K562 (cell line): ENCODE measurements at regions not wholly inside any gene's neighbourhood (a gene's known extent, or its start where the extent isn't known, plus 50 kb on each side); places are given as distances from the start of the nearest gene placed in this dataset.

Experiments
- ATAC-seq: fragments of 200-7000 bp; cut with Tn5 transposase; 3 replicates; pipeline ENCODE4 v1.9.1; 2020; ENCODE audit warnings: moderate library complexity
- BruUV-seq: library from RNA; stranded (reverse); fragments of 400-500 nt; replicated peaks from 2 replicates; lab custom pipeline; 2021; lab: Mats Ljungman, UMichigan
- CTCF ChIA-PET: fragments of 300-600 bp; formaldehyde crosslinking; extraction: SDS; loops from one replicate; lab custom pipeline; 2021; ENCODE audit warnings: low intra/inter-chr PET ratio; lab: Yijun Ruan, JAX
- POLR2A ChIA-PET: fragments of 300-600, 350-650 bp; sonication (Branson Sonifier 250); formaldehyde crosslinking; extraction: SDS; loops from one replicate; lab custom pipeline; 2021; ENCODE audit warnings: antibody characterized with exemption, inconsistent platforms; lab: Yijun Ruan, JAX
- DNase-seq, 4 experiments: peaks; one replicate each; pipeline versions ENCODE4 v3.0.0 to v3.0.0-alpha.2; 2011 to 2018; ENCODE audit warnings: low spot score in 3 of 4, mixed read lengths in 3 of 4; ENCODE audit errors: extremely low read depth in 1 of 4
- FAIRE-seq: peaks from 2 replicates; lab custom pipeline; 2011; peaks lifted over from hg19 to GRCh38; lab: Jason Lieb, UNC
- H2AFZ ChIP-seq: 2 replicates; pipeline ENCODE4 v1.6.0; 2011; ENCODE audit warnings: low read depth, low read length, control low read depth, inconsistent platforms
- H3K27ac ChIP-seq: fragments of 200-600 bp; 3 replicates; pipeline ENCODE4 v1.8.0; 2011; ENCODE audit warnings: low read depth, mild to moderate bottlenecking, control low read depth, inconsistent platforms, low read length, moderate library complexity, mixed read lengths; ENCODE audit errors: extremely low read depth
- H3K27me3 ChIP-seq, 2 experiments: fragments of 300-600 bp in 1 of 2; 2 replicates in 1 of 2; 3 replicates in 1 of 2; pipeline versions ENCODE4 v1.6.0 to v1.8.0; 2011; ENCODE audit warnings: inconsistent platforms in 2 of 2, low read length in 2 of 2, mild to moderate bottlenecking in 1 of 2, mixed read lengths in 1 of 2, moderate library complexity in 1 of 2; ENCODE audit not compliant: control insufficient read depth in 2 of 2, insufficient read depth in 2 of 2
- H3K36me3 ChIP-seq: fragments of 300-600 bp; 3 replicates; pipeline ENCODE4 v1.8.0; 2011; ENCODE audit warnings: mild to moderate bottlenecking, low read length, inconsistent platforms; ENCODE audit not compliant: control insufficient read depth, insufficient read depth
- H3K4me1 ChIP-seq, 2 experiments: fragments of 200-600 bp in 1 of 2; replicated peaks in 1 of 2; 2 replicates in 1 of 2; 3 replicates in 1 of 2; pipeline versions ENCODE4 v1.5.1 to v1.8.0; 2011; ENCODE audit warnings: inconsistent platforms in 2 of 2, low read length in 2 of 2, mild to moderate bottlenecking in 1 of 2, mixed read lengths in 1 of 2, moderate library complexity in 1 of 2; ENCODE audit not compliant: control insufficient read depth in 2 of 2, insufficient read depth in 2 of 2
- H3K4me2 ChIP-seq: 2 replicates; pipeline ENCODE4 v1.6.1; 2011; ENCODE audit warnings: low read length, control low read depth, inconsistent platforms, mixed read lengths; ENCODE audit not compliant: insufficient read depth
- H3K4me3 ChIP-seq: fragments of 200-600 bp; sonication (generic), shearing (Covaris generic); 2 replicates; pipeline ENCODE4 v1.5.1; 2016; ENCODE audit warnings: control low read depth, inconsistent platforms
- H3K79me2 ChIP-seq: fragments of 200-600 bp; 3 replicates; pipeline ENCODE4 v1.8.0; 2011; ENCODE audit warnings: low read length, inconsistent platforms; ENCODE audit not compliant: control insufficient read depth, insufficient read depth
- H3K9ac ChIP-seq, 2 experiments: 2 replicates each; pipeline versions ENCODE4 v1.6.0 to v1.6.1; 2011; ENCODE audit warnings: low read depth in 2 of 2, low read length in 2 of 2, control low read depth in 1 of 2, inconsistent platforms in 1 of 2, mild to moderate bottlenecking in 1 of 2, mixed read lengths in 1 of 2; ENCODE audit not compliant: insufficient read depth in 1 of 2
- H3K9me1 ChIP-seq: one replicate; pipeline ENCODE4 v1.6.0; 2011; ENCODE audit warnings: inconsistent platforms, mild to moderate bottlenecking, low read length, moderate library complexity; ENCODE audit not compliant: control insufficient read depth, insufficient read depth
- H3K9me3 ChIP-seq: replicated peaks from 2 replicates; pipeline ENCODE4 v1.5.1; 2011; ENCODE audit warnings: low read depth, low read length, inconsistent platforms; ENCODE audit not compliant: control insufficient read depth, insufficient read depth
- H4K20me1 ChIP-seq: replicated peaks from 2 replicates; pipeline ENCODE4 v1.6.1; 2011; ENCODE audit warnings: low read length, inconsistent platforms, mixed read lengths; ENCODE audit not compliant: control insufficient read depth, insufficient read depth
- CREB5 ChIP-seq: fragments of 250-450 bp; sonication (Bioruptor Pico); IDR thresholded peaks from 2 replicates; pipeline ENCODE4 v1.5.0; 2020; ENCODE audit warnings: mild to moderate bottlenecking
- GABPA ChIP-seq: fragments of 200-800 bp; sonication (Bioruptor generic); conservative IDR thresholded peaks from 2 replicates; pipeline ENCODE4 v1.6.1; 2016; ENCODE audit warnings: low read depth, missing genetic modification characterization, missing compliant biosample characterization
- KAT8 ChIP-seq: fragments of 450-650 bp; IDR thresholded peaks from 2 replicates; pipeline ENCODE4 v1.6.1; 2016; ENCODE audit warnings: low read depth, mild to moderate bottlenecking
- KDM4B ChIP-seq, 2 experiments: fragments of 450-650 bp in 1 of 2; sonication (generic) in 1 of 2; IDR thresholded peaks; 2 replicates each; pipeline ENCODE4 v1.6.1; 2016 to 2017; ENCODE audit warnings: borderline replicate concordance in 2 of 2, antibody characterized with exemption in 1 of 2, low read depth in 1 of 2, mild to moderate bottlenecking in 1 of 2
- KHSRP ChIP-seq: fragments of 450-650 bp; IDR thresholded peaks from 2 replicates; pipeline ENCODE4 v1.6.1; 2017
- MTA1 ChIP-seq: fragments of 450-650 bp; IDR thresholded peaks from 2 replicates; pipeline ENCODE4 v1.6.1; 2017; ENCODE audit warnings: borderline replicate concordance
- POLR3A ChIP-seq: IDR thresholded peaks from 2 replicates; pipeline ENCODE4 v1.6.1; 2011; ENCODE audit warnings: borderline replicate concordance, mild to moderate bottlenecking, moderate library complexity; ENCODE audit not compliant: insufficient read length, insufficient read depth; ENCODE audit errors: extremely low read depth
- RFX5 ChIP-seq: IDR thresholded peaks from 2 replicates; pipeline ENCODE4 v1.6.1; 2011; ENCODE audit warnings: low read depth, mild to moderate bottlenecking, improper control_type of control experiment, low read length
- SNRNP70 ChIP-seq: fragments of 200-400 bp; formaldehyde crosslinking; optimal IDR thresholded peaks from 2 replicates; pipeline ENCODE3; 2017; ENCODE audit warnings: low read depth, low read length
- ZC3H11A ChIP-seq: IDR thresholded peaks from 2 replicates; pipeline ENCODE4 v1.6.1; 2012; ENCODE audit warnings: low read depth, low read length, improper control_type of control experiment
- ZNF184 ChIP-seq: sonication (generic); formaldehyde crosslinking; IDR thresholded peaks from 2 replicates; pipeline ENCODE4 v1.5.0; 2020; ENCODE audit warnings: missing genetic modification reagents
- ZNF280B ChIP-seq: fragments of 250-450 bp; sonication (Bioruptor Pico); IDR thresholded peaks from 2 replicates; pipeline ENCODE4 v1.5.1; 2021; ENCODE audit warnings: mild to moderate bottlenecking
- ZNF324 ChIP-seq: fragments of 250-450 bp; sonication (Bioruptor Pico); IDR thresholded peaks from 2 replicates; pipeline ENCODE4 v1.4.0; 2020; ENCODE audit warnings: mild to moderate bottlenecking
- ZNF717 ChIP-seq: fragments of 250-450 bp; sonication (Bioruptor Pico); IDR thresholded peaks from 2 replicates; pipeline ENCODE4 v1.5.0; 2021
- in situ Hi-C: fragments of 300-500 bp; cut with MboI; formaldehyde crosslinking; loops from 4 replicates; pipeline ENCODE4 v1.15.0; 2018; ENCODE audit warnings: inconsistent platforms, mixed read lengths
- intact Hi-C: fragments of 100-400 bp; cut with micrococcal nuclease; formaldehyde crosslinking; loops from 2 replicates; pipeline ENCODE4 v1.14.2; 2022
- TF ChIP-seq, protein P1 (sequence below): fragments of 450-650 bp; conservative IDR thresholded peaks from 2 replicates; pipeline ENCODE4 v1.6.1; 2016; ENCODE audit warnings: missing genetic modification characterization, low read depth, mild to moderate bottlenecking, missing compliant biosample characterization, moderate library complexity

DNA sequence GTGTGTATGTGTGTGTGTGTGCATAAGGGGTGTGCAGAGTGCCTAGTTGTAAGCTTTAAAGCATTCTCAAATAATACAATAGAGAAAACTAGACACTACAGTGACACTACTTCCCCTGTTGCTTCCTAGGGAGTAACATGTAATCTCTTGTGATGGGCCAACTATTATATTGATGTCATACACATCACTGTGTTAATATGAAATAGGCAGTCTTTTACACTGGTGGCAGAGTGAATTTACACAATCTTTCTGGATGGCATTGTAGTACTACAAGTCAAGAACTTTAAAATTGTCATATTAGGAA is 488.0 kb upstream of the ZEB2 start:
- no peaks in the 10 kb centered on the region for H4K20me1 ChIP-seq
- H3K27me3 ChIP-seq = no peaks in the 10 kb centered on the region; a peak in 1 of 5 replicates
- in situ Hi-C loops = no loop called here
- DNase-seq = no peak
- ChIA-PET CTCF (no interaction called here), POLR2A (no interaction called here)
- no peak overlapping the region for H3K4me3 ChIP-seq
- H3K27ac ChIP-seq = no peak overlapping the region
- no peak overlapping the region for H3K9ac ChIP-seq
- TF ChIP-seq ZNF280B (CRISPR knock-in tag) (no peak), RFX5 (no peak), GABPA (no peak), ZNF717 (no peak), KHSRP (no peak), ZNF184 (no peak), KDM4B (IDR thresholded peaks at IDR 0.05; ENCODE audit: borderline replicate concordance in 2 of 2, low read depth in 1 of 2) (no peak), ZNF324 (CRISPR knock-in tag) (no peak), ZC3H11A (no peak), POLR3A (no peak), CREB5 (CRISPR knock-in tag) (no peak), KAT8 (no peak), MTA1 (no peak), SNRNP70 (no peak)
- TF ChIP-seq, protein P1, sequence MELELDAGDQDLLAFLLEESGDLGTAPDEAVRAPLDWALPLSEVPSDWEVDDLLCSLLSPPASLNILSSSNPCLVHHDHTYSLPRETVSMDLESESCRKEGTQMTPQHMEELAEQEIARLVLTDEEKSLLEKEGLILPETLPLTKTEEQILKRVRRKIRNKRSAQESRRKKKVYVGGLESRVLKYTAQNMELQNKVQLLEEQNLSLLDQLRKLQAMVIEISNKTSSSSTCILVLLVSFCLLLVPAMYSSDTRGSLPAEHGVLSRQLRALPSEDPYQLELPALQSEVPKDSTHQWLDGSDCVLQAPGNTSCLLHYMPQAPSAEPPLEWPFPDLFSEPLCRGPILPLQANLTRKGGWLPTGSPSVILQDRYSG (tag) = no peak
- TF ChIP-seq, all 486 proteins: peak for 0
- FAIRE-seq (no peak), ATAC-seq (no peak)
- H3K9me1 ChIP-seq = no peaks in the 10 kb centered on the region
- H3K4me2 ChIP-seq = no peak overlapping the region
- intact Hi-C loops = no loop called here
- peak overlapping the region; percentile 82; the same call in 1 of the 2 replicates for H2AFZ ChIP-seq
- no peaks in the 10 kb centered on the region for H3K36me3 ChIP-seq
- H3K9me3 ChIP-seq = no peaks in the 10 kb centered on the region
- H3K79me2 ChIP-seq = no peaks in the 10 kb centered on the region
- H3K4me1 ChIP-seq = no peaks in the 10 kb centered on the region
- BruUV-seq = no TSS peak
